A549 (cell line): ENCODE measurements at regions not wholly inside any gene's neighbourhood (a gene's known extent, or its start where the extent isn't known, plus 50 kb on each side); places are given as distances from the start of the nearest gene placed in this dataset.

Source experiments
- ATAC-seq, 2 experiments: fragments of 200-7000 bp in 1 of 2; fragments of >200 bp in 1 of 2; cut with Nextera tagmentation in 1 of 2; cut with Tn5 transposase in 1 of 2; 3 replicates each; pipeline versions ENCODE4 v1.8.0 to v1.9.1; 2018 to 2020; ENCODE audit warnings: mild to moderate bottlenecking in 1 of 2, moderate library complexity in 1 of 2
- CTCF ChIA-PET: fragments of 300-600 bp; sonication (Branson Sonifier 250); formaldehyde crosslinking; extraction: SDS; loops from one replicate; lab custom pipeline; 2021; ENCODE audit warnings: antibody characterized with exemption, inconsistent platforms; lab: Yijun Ruan, JAX
- POLR2A ChIA-PET: fragments of 350-600 bp; formaldehyde crosslinking; extraction: SDS; loops from one replicate; lab custom pipeline; 2021; ENCODE audit warnings: antibody characterized with exemption, inconsistent platforms; lab: Yijun Ruan, JAX
- DNase-seq, 2 experiments: peaks; one replicate each; pipeline versions ENCODE4 v3.0.0 to v3.0.0-alpha.2; 2011 to 2016; ENCODE audit warnings: low read depth in 1 of 2, low spot score in 1 of 2
- FAIRE-seq: peaks from 2 replicates; lab custom pipeline; 2011; peaks lifted over from hg19 to GRCh38; lab: Jason Lieb, UNC
- H3K27ac ChIP-seq, 2 experiments: fragments of >200 bp; sonication (Bioruptor Twin); formaldehyde crosslinking; 3 replicates each; pipeline ENCODE4 v1.5.1; 2016 to 2017
- H3K4me1 ChIP-seq: fragments of >200 bp; sonication (Bioruptor Twin); formaldehyde crosslinking; 3 replicates; pipeline ENCODE4 v1.6.1; 2016
- H3K4me2 ChIP-seq: fragments of >200 bp; sonication (Bioruptor Twin); formaldehyde crosslinking; 3 replicates; pipeline ENCODE4 v1.6.1; 2016
- H3K4me3 ChIP-seq: fragments of >200 bp; sonication (Bioruptor Twin); formaldehyde crosslinking; 3 replicates; pipeline ENCODE4 v1.5.1; 2016
- H3K9me3 ChIP-seq: fragments of >200 bp; sonication (Bioruptor Twin); formaldehyde crosslinking; 3 replicates; pipeline ENCODE4 v1.6.1; 2016
- ATOH8 ChIP-seq: fragments of 250-450 bp; sonication (Bioruptor Pico); IDR thresholded peaks from 2 replicates; pipeline ENCODE4 v1.5.0; 2020; ENCODE audit warnings: low read depth, mild to moderate bottlenecking, moderate library complexity
- CBX2 ChIP-seq: fragments of 200-600 bp; sonication (generic); IDR thresholded peaks from 2 replicates; pipeline ENCODE4 v1.6.1; 2016; ENCODE audit warnings: low read depth, mild to moderate bottlenecking, borderline replicate concordance
- CBX8 ChIP-seq: fragments of 200-600 bp; sonication (generic); IDR thresholded peaks from 2 replicates; pipeline ENCODE4 v1.6.1; 2016
- CEBPB ChIP-seq, 2 experiments: fragments of >200 bp in 1 of 2; sonication (Bioruptor Twin) in 1 of 2; formaldehyde crosslinking in 1 of 2; IDR thresholded peaks; 2 replicates each; pipeline ENCODE4 v1.6.1; 2012 to 2016
- E2F6 ChIP-seq: IDR thresholded peaks from 2 replicates; pipeline ENCODE4 v1.6.1; 2012; ENCODE audit warnings: low read depth, borderline replicate concordance
- ELK1 ChIP-seq: fragments of 150-350 bp; IDR thresholded peaks from 2 replicates; pipeline ENCODE4 v1.6.1; 2014; ENCODE audit warnings: low read depth, mild to moderate bottlenecking, low read length
- FOSL2 ChIP-seq, 2 experiments: fragments of 450-650 bp in 1 of 2; fragments of >200 bp in 1 of 2; sonication (Bioruptor Twin) in 1 of 2; formaldehyde crosslinking; IDR thresholded peaks; 2 replicates each; pipeline versions ENCODE4 v1.5.0 to v1.6.1; 2016 to 2020; ENCODE audit warnings: mild to moderate bottlenecking in 1 of 2, moderate library complexity in 1 of 2
- GATA3 ChIP-seq: IDR thresholded peaks from 2 replicates; pipeline ENCODE4 v1.6.1; 2012; ENCODE audit warnings: borderline replicate concordance
- HDAC2 ChIP-seq: fragments of 200-600 bp; sonication (generic); IDR thresholded peaks from 2 replicates; pipeline ENCODE4 v1.6.1; 2016
- HEYL ChIP-seq: fragments of 250-450 bp; sonication (Bioruptor Pico); IDR thresholded peaks from 2 replicates; pipeline ENCODE4 v1.8.0; 2021; ENCODE audit warnings: mild to moderate bottlenecking, moderate library complexity
- HMGXB4 ChIP-seq: fragments of 250-450 bp; sonication (Bioruptor Pico); IDR thresholded peaks from 2 replicates; pipeline ENCODE4 v1.5.0; 2021; ENCODE audit warnings: mild to moderate bottlenecking, moderate library complexity, borderline replicate concordance
- HOXB13 ChIP-seq: fragments of 250-450 bp; sonication (Bioruptor Pico); IDR thresholded peaks from 2 replicates; pipeline ENCODE4 v1.5.0; 2020; ENCODE audit warnings: low read depth, mild to moderate bottlenecking, moderate library complexity
- HOXB5 ChIP-seq: fragments of 250-450 bp; sonication (Bioruptor Pico); IDR thresholded peaks from 2 replicates; pipeline ENCODE4 v1.5.0; 2020; ENCODE audit warnings: mild to moderate bottlenecking, moderate library complexity
- KDM1A ChIP-seq: fragments of 200-600 bp; sonication (generic); IDR thresholded peaks from 2 replicates; pipeline ENCODE4 v1.6.1; 2016; ENCODE audit warnings: low read depth, mild to moderate bottlenecking
- MAFK ChIP-seq: fragments of 450-650 bp; IDR thresholded peaks from 2 replicates; pipeline ENCODE4 v1.6.1; 2014; ENCODE audit not compliant: partially characterized antibody
- MAX ChIP-seq: IDR thresholded peaks from 2 replicates; pipeline ENCODE4 v1.6.1; 2012
- NFE2L2 ChIP-seq: fragments of 150-350 bp; conservative IDR thresholded peaks from 2 replicates; pipeline ENCODE4 v1.6.1; 2014; ENCODE audit warnings: low read length
- NPAS2 ChIP-seq: fragments of 250-450 bp; sonication (Bioruptor Pico); IDR thresholded peaks from 2 replicates; pipeline ENCODE4 v1.8.0; 2022; ENCODE audit warnings: mild to moderate bottlenecking, moderate library complexity, borderline replicate concordance
- NR3C1 ChIP-seq: fragments of >200 bp; sonication (Bioruptor Twin); formaldehyde crosslinking; IDR thresholded peaks from 3 replicates; pipeline ENCODE4 v1.6.1; 2017
- PBX3 ChIP-seq: IDR thresholded peaks from 2 replicates; pipeline ENCODE4 v1.6.1; 2012
- POLR2A ChIP-seq: IDR thresholded peaks from 2 replicates; pipeline ENCODE4 v1.6.1; 2012; ENCODE audit warnings: mild to moderate bottlenecking, low read length
- RAD21 ChIP-seq, 2 experiments: fragments of >200 bp in 1 of 2; sonication (Bioruptor Twin) in 1 of 2; formaldehyde crosslinking in 1 of 2; IDR thresholded peaks in 1 of 2; conservative IDR thresholded peaks in 1 of 2; 2 replicates in 1 of 2; 3 replicates in 1 of 2; pipeline ENCODE4 v1.6.1; 2012 to 2018; ENCODE audit warnings: inconsistent platforms in 1 of 2
- RCOR1 ChIP-seq: fragments of 150-350 bp; IDR thresholded peaks from 2 replicates; pipeline ENCODE4 v1.6.1; 2014; ENCODE audit warnings: antibody characterized with exemption, low read length, low read depth
- RNF2 ChIP-seq: fragments of 200-600 bp; sonication (generic); IDR thresholded peaks from 2 replicates; pipeline ENCODE4 v1.6.1; 2016; ENCODE audit warnings: low read depth, mild to moderate bottlenecking, antibody characterized with exemption, moderate library complexity, borderline replicate concordance
- TP53 ChIP-seq: fragments of 250-450 bp; sonication (Bioruptor Pico); IDR thresholded peaks from 2 replicates; pipeline ENCODE4 v1.5.0; 2021; ENCODE audit warnings: mild to moderate bottlenecking, moderate library complexity
- ZC3H11A ChIP-seq: fragments of 450-650 bp; IDR thresholded peaks from 2 replicates; pipeline ENCODE4 v1.6.1; 2014; ENCODE audit warnings: antibody characterized with exemption, mild to moderate bottlenecking
- WGBS: methylation state at CpG from one replicate; pipeline ENCODE4 v1.1.6; 2017; ENCODE audit errors: missing lambda C conversion rate; 5-methylcytosine and 5-hydroxymethylcytosine counted together

- Histone ChIP-seq H3K27ac (no peak overlapping the region; a peak in 1 of 6 replicates), H3K4me2 (no peak overlapping the region), H3K9me3 (no peaks in the 10 kb centered on the region), H3K4me3 (no peak overlapping the region), H3K4me1 (0 out of 3 replicates have a peak, but pooled peaks cover 5% of the 10 kb centered on the region)
- ChIA-PET POLR2A (no interaction called here), CTCF (no interaction called here)
- FAIRE-seq: no peak
- no peak for ATAC-seq
- no peak for DNase-seq
- 66% methylated on average over 6 of the region's 6 CpGs for WGBS
- TF ChIP-seq RAD21 (conservative IDR thresholded peaks at IDR 0.05 in 1 of 2, IDR thresholded peaks at IDR 0.05 in 1 of 2): no peak
- no peak for TF ChIP-seq RCOR1
- TF ChIP-seq MAFK: no peak
- TF ChIP-seq FOSL2 (IDR thresholded peaks at IDR 0.05): no peak
- no peak for TF ChIP-seq FOSL2 (CRISPR knock-in tag; IDR thresholded peaks at IDR 0.05)
- TF ChIP-seq NR3C1: no peak
- TF ChIP-seq HOXB5 (CRISPR knock-in tag): no peak
- no peak for TF ChIP-seq E2F6
- no peak for TF ChIP-seq HMGXB4
- no peak for TF ChIP-seq HOXB13 (CRISPR knock-in tag)
- TF ChIP-seq GATA3: no peak
- no peak for TF ChIP-seq ATOH8 (CRISPR knock-in tag)
- TF ChIP-seq KDM1A: no peak
- TF ChIP-seq NPAS2 (CRISPR knock-in tag): no peak
- no peak for TF ChIP-seq RNF2
- TF ChIP-seq PBX3: no peak
- no peak for TF ChIP-seq CEBPB (IDR thresholded peaks at IDR 0.05)
- no peak for TF ChIP-seq HDAC2
- TF ChIP-seq HEYL: no peak
These were observed 283.0 kb upstream of the KLF6 start for GRCh38 chr10:4067931-4068561.

GRCh38 chr10:4067531-4067930, 282.5 kb upstream of the KLF6 start:
- no peak for ATAC-seq
- CTCF ChIA-PET: interaction anchor here (0.7 to 1.2 kb wide), 2 partner anchors 9 to 16 kb away, joined by 3 to 4 read pairs; no protein-coding TSS in a partner anchor
- POLR2A ChIA-PET: no interaction called here
- Histone ChIP-seq H3K4me3 (no peak overlapping the region), H3K4me1 (peaks cover 5% of the 10 kb centered on the region; the same call in 1 of the 3 replicates), H3K4me2 (no peak overlapping the region), H3K9me3 (no peaks in the 10 kb centered on the region), H3K27ac (peak overlapping the region in 1 of 2 experiments; percentile 19; a peak in 1 of 6 replicates)
- 67% methylated on average over 5 of the region's 5 CpGs for WGBS
- TF ChIP-seq GATA3: no peak
- no peak for TF ChIP-seq TP53
- no peak for TF ChIP-seq HOXB5 (CRISPR knock-in tag)
- TF ChIP-seq CBX2: no peak
- no peak for TF ChIP-seq ELK1
- no peak for TF ChIP-seq NFE2L2
- no peak for TF ChIP-seq PBX3
- TF ChIP-seq NR3C1: no peak
- TF ChIP-seq HOXB13 (CRISPR knock-in tag): no peak
- no peak for TF ChIP-seq CBX8
- no peak for TF ChIP-seq MAX
- TF ChIP-seq ZC3H11A: no peak
- TF ChIP-seq POLR2A: no peak
- no peak for TF ChIP-seq HEYL
- DNase-seq: no peak
- FAIRE-seq: no peak
